SH-SY5Y (cell line): ENCODE measurements at regions not wholly inside any gene's neighbourhood (a gene's known extent, or its start where the extent isn't known, plus 50 kb on each side); places are given as distances from the start of the nearest gene placed in this dataset.

ENCODE experiments used
- GATA2 ChIP-seq: IDR thresholded peaks from 2 replicates; pipeline ENCODE4 v1.6.1; 2011; ENCODE audit warnings: mild to moderate bottlenecking, low read depth, low read length
- GATA3 ChIP-seq: IDR thresholded peaks from 2 replicates; pipeline ENCODE4 v1.6.1; 2011; ENCODE audit warnings: low read depth, mild to moderate bottlenecking, low read length, moderate library complexity

DNA sequence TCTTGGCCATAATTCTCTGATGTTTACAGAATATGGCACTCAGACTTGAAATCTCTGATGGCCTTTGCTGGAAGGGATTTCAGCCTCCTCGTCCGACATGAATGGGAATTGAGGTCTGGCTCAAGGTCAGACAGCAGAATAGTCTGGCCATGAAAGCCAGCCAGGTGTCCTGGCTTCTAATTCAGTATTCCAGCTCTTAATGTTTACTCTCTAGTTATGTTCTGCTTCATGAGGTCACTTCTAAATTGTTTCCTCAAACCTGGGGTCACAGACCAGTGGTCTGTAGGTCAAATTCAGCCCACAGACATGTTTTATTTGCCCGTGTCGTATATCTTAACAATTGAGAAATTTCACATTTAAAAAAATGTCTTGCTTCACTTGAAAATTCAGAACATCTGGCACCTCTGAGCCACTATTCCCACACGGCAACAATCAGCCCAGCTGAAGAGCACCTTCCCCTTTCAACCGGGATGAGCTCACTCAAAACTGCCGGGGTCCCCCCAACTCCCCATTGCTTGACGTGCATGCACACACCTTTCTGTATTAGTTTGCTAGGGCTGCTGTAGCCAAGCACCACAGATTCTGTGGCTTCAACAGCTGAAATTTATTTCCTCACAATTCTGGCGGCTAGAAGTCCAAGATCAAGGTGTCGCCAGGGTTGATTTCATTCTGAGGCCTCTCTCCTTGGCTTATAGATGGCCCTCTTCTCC lies 243.5 kb downstream of the ENC1 start:
- TF ChIP-seq GATA3 = no peak
- no peak for TF ChIP-seq GATA2
